Central memory CD4-positive, alpha-beta T cell (primary cell): ENCODE measurements at regions not wholly inside any gene's neighbourhood (a gene's known extent, or its start where the extent isn't known, plus 50 kb on each side); places are given as distances from the start of the nearest gene placed in this dataset.
A peak's percentile ranks its signal among the peaks of the same experiment; 100 is the strongest.

ENCODE experiments used
- DNase-seq: peaks from one replicate; pipeline ENCODE4 v3.0.0; 2022

GRCh38 chr16:85550953-85551924 is 61.9 kb upstream of the GSE1 start:
- DNase-seq: no peak

GRCh38 chr16:85552980-85553435 is 60.1 kb upstream of the GSE1 start:
- no peak for DNase-seq

GRCh38 chr16:85553436-85554113 is 59.5 kb upstream of the GSE1 start:
- peak; percentile 37 for DNase-seq

GRCh38 chr16:85554114-85554888 is 58.8 kb upstream of the GSE1 start:
- DNase-seq: peak; percentile 76

- peak; percentile 69 for DNase-seq
Measured at GRCh38 chr16:85554889-85555718, 58.0 kb upstream of the GSE1 start.

- DNase-seq: no peak
Measured at GRCh38 chr16:85555719-85556455, 57.2 kb upstream of the GSE1 start.

GRCh38 chr16:85556456-85557082 is 56.6 kb upstream of the GSE1 start:
- DNase-seq: peak; percentile 61

GRCh38 chr16:85557083-85557970 is 55.8 kb upstream of the GSE1 start:
- peak; percentile 23 for DNase-seq

GRCh38 chr16:85557971-85558657 is 55.0 kb upstream of the GSE1 start:
- no peak for DNase-seq

GRCh38 chr16:85560932-85561247 is 52.2 kb upstream of the GSE1 start:
- no peak for DNase-seq

- DNase-seq: no peak
Measured at GRCh38 chr16:85561248-85562092, 51.7 kb upstream of the GSE1 start.

GRCh38 chr16:85562093-85562786 is 50.9 kb upstream of the GSE1 start:
- no peak for DNase-seq

- DNase-seq: no peak
Measured at GRCh38 chr16:85563034-85563433, 50.1 kb upstream of the GSE1 start.
